NCI-H748 treated with DMSO at 0.1 percent for 48 hours (cell line): ENCODE measurements at regions not wholly inside any gene's neighbourhood (a gene's known extent, or its start where the extent isn't known, plus 50 kb on each side); places are given as distances from the start of the nearest gene placed in this dataset.
"Not testable (repeated sequence)": the region's sequence is repeated elsewhere in the genome, so short reads cannot be mapped to it uniquely, and the experiment has no call there.

Source experiments
- DNase-seq: peaks from one replicate; lab custom pipeline; 2025; lab: John Stamatoyannopoulos, UW

DNA sequence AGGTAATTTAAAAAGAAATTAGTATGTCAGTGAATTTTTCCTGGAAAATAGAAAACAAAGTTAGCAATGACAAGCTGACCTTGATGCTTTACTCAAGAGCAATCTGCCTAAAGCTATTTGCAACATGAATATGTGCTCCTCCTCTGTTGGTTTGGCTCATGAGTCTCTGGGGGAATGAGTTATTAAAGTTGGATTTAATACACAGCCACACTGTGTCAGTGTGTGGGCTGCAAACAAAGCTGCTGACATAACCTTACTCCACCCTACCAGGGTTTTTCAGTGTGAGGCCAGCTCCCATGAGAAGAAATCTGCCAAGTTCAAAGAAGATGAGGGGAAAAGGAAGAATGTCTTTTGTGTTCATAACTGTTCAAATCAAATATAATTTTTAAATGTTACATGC, 280.5 kb downstream of the TLL1 start:
- no peak for DNase-seq

DNA sequence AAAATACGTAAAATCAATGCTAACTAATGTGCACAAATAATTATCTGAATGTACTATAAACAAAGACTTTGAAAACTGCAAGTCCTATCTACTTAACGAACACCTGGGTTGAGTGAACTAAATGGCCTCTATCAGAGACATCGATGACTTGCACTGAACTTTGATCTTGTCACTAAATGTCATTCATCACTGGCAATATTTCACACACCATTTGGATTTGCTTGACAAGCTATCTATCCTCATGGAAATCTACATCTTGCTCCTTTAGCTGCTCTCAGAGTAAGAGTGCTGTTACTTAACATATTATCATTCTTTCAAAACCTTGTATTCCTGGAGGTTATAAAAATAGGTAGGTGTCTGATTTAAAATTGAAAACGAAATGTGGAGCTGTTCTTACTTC, 289.3 kb downstream of the TLL1 start:
- no peak for DNase-seq

DNA sequence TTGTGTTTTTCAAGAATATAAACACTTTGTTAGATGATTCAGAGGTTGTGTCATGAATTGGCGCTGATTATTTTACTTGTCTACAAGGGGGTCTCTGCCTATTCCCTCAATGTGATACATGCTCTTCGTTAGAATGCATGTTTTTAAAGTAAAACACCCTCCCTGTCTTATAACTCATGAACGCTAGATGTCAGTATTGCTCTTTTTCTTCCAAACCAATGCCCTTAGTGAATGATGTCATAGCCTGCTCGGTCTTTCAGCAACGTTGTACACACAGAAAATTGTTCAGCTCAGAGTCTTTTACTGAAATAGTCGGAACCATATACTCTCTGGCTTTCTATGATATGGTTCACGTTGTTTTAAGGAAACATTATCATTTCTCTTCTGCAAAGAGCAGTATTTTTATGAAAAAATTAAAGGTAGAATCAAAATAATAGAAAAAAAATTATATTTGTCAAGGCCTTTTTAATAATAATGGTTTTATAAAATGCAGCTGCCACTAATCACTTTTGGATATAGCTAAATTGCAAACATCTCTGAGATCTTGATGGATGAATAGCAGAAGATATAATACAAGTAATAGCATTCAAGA, 292.9 kb downstream of the TLL1 start:
- peak; percentile 76 for DNase-seq

DNA sequence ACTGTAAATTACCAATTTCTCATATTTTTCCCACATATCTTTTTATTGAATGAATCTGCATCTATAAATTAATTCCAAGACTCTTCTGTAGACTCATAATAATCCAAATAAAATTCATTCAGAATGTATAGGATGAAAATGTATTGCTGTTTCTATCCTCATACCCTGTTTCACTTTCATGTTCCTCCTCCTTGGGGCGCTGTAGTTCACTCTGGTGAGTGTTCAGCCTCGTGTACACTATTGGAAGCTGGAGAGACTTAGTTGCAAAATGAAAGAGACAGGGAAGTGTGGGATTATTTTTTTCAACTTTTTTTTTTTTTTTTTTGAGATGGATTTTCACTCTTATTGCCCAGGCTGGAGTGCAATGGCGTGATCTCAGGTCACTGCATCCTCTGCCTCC, 296.1 kb downstream of the TLL1 start:
- peak; percentile 13 for DNase-seq

DNA sequence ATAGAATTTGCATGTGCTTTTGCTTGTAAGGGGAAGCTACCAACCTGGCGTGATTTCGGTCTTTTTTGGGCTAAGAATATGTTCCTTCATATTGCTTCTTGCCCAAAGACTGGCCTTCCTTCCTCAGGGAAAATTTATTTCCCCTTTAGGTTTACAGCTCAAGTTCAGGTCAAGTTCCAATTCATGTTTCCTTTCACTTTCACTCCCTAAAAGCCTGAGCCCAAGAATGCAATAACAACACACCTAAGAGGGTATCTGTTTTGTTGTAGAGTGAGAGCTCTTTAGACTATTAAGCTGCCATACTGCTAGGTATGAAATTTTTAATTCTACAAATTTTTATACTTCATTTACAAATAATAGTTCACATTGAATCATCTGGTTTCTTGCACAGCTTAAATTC, 299.6 kb downstream of the TLL1 start:
- no peak for DNase-seq

DNA sequence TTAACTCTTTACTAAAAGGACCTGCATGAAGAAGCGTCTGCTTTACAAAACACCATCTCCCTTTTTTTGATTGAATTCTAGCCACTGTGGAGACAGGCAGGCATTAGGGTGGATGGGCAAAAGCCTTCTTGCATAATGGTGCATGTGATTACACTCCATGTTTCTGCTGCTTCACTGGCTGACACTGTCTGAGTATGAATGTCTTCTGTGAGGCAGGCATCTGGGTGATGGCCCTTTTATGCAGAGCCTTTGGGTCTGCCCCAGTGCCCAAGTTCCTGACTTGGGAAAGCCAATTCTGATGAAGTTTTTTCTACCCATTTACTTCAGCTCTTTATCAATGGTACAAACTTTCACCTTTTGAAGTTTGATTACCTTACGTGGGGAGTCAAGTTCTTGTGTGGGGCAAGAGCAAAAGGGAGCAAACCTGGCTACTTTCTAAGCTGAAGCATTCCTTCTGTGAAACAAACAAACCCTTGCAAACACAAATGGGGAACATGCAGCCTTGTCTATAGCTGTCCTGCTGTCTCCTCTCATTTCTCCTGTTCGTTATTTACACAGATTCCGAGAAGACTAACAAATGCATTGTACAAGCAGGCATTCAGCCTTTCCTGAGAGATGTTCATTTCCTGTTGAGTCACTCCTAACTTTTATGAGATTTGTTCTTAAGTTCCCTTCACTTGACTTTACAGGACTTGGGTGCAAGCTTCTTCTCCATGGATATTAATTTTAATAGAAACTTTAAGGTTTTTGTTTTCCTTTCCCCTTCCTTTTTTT, 301.9 kb downstream of the TLL1 start:
- no peak for DNase-seq

DNA sequence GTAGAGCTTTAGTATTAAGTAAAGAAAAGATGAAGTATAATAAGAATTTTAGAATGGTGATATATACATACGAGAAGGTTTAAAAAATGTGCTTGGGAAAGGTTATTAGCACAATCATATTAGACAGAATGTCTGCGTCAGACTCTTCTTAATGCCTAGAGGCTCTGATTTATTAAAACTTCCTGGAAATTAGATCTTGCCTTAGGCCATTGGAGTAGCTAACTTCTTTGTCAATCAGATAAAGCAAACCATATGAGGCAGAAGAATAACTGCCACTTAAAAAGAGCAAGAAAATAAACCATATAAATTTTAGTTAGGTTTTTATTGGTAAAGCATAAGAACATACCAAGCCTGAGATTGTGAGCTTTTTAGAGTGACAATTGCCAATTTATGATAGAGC, 309.1 kb downstream of the TLL1 start:
- DNase-seq, result no peak

DNA sequence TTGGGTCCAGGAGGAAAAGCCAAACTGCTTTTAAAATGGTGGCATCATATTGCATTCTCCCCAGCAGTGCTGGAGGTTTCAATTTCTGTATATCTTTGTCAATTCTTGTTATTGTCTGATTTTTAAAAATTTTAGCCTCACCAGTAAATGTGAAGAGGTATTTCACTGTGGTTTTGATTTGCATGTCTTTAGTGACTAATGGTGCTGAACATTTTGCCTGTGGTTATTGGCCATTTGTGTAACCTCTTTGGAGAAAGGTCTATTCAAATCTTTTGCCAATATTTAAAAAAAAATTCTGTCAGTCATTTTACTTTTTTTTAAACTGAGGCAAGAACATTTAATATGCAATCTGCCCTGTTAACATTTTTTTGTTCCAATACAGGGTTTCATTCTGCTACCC, 322.1 kb downstream of the TLL1 start:
- no peak for DNase-seq

DNA sequence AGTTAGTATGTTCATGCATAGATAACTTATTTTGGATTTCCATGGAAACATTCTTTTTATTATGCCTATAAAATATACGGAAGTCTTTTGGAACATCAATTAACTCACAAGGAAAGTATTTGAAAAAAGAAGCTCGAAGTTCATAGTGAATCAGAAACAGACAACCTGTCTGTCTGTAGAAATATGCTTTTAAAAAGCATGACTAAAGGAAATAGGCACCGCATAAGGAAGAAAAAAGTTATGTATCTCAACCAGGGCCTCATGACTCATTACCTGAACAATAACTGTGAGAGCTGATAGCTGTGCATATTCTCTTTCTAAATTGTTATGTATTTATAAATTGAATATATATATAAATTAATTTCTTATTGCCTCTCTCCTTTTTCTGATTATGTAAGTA, 324.1 kb downstream of the TLL1 start:
- no peak for DNase-seq

DNA sequence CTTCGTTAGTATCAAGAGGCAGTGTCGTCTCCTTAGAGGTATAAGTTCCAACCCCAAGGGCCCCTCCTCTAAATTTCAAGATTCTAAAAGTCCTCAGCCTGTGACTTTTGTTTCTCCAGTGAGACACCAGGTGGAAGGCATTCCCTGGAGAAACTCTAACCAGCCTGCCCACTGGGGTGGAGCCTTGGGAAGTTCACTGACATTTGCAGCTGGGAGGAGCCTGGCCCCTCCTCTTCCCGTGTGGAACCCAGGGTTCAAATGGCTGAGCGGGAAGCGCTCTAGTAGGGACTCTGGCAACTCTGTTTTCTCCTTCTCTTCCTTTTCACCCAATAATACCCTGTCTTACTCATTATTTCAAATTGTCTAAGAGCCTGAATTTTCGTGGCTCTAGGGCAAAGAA, 325.0 kb downstream of the TLL1 start:
- no peak for DNase-seq

DNA sequence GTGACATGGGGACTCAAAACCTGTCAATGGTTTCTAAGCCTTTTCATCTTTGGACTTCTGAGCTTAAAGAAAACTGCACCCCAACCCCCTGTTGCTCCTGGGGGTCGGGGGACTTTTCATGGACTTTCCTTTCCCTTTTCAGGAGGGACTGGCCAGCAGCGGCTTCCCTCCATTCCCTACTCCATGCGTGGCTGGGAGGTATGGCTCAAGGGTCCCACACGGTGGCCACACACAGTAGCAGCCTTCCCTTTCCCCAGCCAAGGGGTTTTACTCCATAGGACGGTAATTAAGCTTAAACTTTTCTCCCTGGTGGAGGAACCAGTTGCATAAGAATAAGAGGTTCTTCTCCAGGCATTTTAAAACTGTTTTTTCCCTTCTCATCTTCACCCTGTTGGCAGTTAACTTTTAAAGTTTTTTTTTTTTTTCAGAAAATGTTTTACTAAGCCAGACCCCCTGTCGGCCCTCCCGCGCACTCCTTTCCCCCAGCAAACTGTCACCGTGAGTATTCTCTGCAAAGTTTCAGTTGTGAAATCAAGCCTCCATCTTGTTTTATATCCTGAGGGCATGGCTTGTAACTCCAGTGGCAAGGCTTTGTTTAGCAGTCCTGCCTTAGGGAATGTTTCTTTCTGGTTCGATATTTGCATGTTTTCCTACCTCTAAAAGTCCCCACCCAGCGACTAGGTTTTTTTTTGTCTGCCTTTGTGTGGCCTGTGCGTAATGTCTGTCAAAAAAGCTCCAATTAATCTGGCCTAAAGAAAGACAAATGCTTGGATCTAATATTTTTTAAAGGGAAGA, 325.7 kb downstream of the TLL1 start:
- no peak for DNase-seq

DNA sequence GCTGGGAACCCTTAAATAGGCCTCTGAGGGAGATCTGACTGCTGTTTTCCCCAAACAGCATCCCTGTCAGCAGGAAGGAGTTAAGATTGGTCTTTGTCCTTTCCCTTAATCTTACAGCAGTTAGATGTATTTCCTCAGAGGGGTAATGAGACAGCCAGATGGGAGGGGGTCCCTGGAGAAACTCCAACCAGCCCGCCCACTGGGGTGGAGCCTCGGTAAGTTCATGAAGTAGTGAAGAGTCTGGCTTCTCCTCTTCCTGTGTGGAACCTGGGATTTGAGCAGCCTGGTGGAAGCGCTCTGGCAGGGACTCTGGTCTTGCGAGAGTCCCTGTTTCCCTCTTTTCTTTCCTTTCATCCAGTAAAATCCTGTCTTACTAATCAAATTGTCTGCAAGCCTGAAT, 330.0 kb downstream of the TLL1 start:
- DNase-seq, result no peak

DNA sequence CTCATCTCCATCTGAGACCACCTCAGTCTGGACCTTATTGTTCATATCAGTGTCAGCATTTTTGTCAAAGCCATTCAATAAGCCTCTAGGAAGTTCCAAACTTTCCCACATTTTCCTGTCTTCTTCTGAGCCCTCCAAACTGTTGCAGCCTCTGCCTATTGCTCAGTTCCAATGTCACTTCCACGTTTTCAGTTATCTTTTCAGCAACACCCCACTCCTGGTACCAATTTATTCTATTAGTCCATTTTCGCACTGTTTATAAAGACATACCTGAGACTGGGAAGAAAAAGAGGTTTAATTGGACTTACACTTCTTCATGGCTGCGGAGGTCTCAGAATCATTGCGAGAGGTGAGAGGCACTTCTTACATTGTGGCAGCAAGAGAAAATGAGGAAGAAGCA, 339.3 kb downstream of the TLL1 start:
- not testable (repeated sequence) for DNase-seq

DNA sequence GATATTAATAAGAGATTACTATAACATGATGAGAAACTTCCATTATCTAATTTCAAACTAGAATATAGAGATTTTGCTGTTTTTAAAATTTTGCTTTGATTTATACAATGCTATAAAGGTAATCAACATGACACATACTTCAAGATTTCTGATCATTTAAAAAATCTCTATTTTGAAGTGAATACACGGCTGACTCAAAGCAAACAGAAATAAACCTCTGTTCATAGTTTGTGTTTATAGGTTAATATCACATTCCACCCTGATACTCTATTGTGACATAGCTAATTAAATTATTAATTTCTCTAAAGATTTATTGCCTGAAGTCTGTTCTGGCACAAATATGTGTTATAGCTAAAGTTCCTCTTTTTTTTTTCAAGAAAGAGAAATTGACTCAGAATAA, 349.2 kb downstream of the TLL1 start:
- DNase-seq, result no peak

DNA sequence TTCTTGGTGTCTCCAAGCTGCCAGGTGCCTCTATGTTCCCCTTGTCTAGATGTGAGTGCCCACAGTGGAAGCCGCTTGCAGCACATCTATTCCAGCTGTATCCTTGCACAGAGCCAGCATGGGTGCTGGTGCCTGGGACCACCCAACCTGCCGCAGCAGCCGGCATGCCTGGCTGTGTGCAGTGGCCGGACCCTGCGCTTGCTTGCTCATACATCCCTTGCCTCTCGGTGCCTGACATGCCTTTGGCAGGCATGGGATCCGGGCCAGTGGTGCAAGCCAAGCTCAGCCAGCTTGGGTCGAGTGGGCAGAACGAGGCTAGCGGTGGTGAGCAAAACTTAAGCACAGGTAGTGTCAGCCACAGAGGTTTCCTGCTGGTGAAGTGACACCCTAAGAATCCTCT, 355.1 kb downstream of the TLL1 start:
- no peak for DNase-seq

DNA sequence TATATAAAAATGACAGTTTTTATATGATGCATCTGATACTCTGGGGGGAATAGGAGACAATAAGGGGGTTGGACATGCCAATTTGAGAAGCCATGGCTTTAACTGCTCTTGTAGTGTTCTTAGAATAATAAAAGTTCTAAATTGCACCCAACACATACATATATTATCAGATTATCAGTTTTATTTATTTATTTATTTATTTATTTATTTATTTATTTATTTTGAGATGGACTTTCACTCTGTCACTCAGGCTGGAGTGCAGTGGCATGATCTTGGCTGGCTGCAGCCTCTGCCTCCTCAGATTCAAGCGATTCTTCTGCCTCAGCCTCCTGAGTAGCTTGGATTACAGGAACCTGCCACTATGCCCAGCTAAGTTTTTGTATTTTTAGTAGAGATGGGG, 356.8 kb downstream of the TLL1 start:
- DNase-seq, result no peak

DNA sequence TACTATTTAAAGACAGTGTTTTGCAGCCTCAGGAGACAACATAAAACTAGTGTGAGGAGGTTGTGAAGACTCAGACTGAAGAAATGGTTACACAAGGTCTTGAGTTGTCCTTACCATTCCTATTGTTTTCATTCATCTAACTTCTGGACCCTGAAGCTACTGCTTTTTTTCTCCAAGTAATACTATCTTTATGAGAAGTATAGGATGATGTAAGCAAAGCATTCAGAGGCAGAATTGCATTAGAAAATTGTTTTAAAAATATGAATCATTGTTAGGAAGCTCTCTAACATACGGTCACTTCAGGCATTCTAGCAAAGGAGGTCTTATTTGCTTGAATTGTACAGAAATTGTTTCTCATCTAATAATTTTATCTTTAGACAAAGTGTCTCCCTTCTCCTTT, 357.8 kb downstream of the TLL1 start:
- DNase-seq, result no peak

DNA sequence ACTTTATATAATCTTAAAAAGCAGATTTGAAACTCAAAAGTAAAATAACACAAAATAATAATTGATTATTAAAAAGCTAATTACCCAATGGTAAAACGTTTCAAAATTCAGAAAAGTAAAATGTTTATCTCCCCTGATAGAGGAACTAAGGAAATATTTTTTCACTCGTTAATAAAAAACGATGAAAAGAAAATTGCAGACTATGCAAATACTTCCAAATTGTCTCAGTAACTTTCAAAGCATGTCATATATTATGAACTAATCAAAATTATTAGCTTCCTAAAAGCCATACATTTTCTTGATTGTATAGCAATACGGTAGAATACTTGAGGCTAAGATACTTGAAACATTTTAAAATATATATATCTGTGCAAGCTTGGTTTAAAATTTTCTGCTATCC, 366.3 kb downstream of the TLL1 start:
- no peak for DNase-seq

DNA sequence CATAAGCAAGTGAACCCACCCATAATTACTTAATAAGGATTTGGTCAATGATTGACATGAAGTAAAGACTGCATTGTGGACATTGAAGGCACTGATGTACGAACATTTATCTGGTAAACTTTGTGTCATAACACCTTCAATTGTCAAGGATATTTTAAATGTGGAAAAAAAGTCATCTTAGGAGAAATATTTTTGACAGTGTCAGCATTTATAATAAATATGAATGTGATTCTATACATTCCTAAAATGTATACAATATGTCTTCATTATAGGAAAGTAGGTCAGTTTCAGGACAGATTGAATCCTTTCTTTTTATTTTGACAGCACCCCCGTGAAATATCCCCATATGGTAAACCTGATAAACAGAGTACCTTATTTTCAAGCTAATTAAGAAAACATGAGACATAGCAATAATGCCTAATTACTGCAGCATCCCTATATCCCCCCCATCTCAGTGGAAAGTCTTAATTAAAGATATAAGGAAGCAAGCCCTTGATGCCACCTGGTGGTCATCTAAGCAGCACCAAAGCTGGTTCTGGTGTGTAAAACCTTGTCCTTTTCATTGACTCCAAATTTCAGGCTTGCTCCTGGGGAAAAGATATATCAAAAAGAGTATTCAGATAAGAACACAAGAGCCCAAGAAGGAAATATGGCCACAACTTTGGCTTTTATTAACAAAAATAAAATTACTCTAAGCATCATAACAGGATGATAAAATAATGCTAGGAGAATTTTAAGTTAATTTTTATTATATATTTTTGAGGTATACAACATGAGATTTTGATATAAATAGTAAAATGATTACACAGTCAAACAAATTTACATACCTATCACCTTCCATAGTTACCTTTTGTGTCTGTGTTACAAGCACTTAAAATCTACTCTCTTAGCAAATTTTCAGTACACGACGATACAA, 379.7 kb downstream of the TLL1 start:
- DNase-seq, result peak; percentile 9

DNA sequence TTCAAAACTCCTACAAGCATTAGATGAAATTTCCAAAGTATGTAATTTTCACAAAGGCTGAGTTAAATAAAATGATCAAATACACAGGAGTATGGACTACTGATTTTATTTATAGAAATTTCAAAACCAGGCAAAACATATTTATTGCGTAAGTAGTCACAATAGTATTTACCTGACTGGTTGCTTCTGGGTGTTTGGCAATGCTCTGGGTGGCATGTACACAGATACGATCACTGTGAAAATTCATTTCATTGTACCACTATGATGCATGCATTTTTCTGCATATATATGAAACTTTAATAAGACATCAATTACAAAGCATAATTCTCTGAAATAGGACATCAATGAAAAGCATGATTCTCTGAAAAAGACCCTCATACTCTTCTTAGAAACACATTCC, 384.2 kb downstream of the TLL1 start:
- DNase-seq, result no peak

DNA sequence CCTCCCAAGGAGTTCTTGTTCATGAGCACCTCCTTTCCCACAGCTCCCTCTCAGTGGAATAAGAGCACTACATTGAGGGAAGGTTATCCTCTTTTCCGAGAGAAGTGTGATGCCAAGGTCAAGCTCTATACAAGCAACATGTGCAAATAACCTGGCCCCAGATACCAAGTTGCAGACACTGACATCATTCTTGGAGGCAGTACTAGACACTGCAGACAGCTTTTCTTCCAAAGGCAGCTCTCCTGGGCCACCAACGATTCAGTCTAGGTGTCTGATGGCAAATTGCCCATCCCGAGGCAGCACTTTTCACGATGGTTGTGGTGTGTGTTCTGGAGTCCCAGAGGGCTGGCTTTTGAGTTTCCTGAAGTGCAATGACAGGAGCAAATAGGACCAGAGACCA, 384.9 kb downstream of the TLL1 start:
- DNase-seq, result no peak

DNA sequence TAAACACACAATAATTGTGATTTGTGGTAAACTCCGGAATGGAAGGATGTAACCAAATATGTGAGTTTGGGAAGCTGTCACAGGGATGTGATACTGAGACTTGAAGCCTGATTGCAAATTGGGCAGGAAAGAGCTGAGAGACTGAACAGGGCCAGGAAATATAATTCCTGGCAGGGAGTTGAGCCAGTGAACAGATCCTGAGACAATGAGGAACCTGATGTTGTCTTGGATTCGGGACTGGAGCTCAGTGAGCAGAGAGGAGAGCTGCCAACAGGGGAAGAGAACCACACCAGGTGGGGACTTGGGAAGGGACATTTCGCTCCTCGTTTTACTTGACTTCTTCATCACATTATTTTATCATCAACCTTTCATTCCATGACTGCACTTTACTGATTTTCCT, 386.0 kb downstream of the TLL1 start:
- DNase-seq, result no peak
